Neuronal stem cell (in vitro differentiated cells): ENCODE measurements at regions not wholly inside any gene's neighbourhood (a gene's known extent, or its start where the extent isn't known, plus 50 kb on each side); places are given as distances from the start of the nearest gene placed in this dataset.
"Not testable (repeated sequence)": the region's sequence is repeated elsewhere in the genome, so short reads cannot be mapped to it uniquely, and the experiment has no call there.

Experiments used
- DNase-seq: peaks from one replicate; pipeline ENCODE4 v3.0.0-alpha.2; 2013; ENCODE audit warnings: low spot score
- H2AFZ ChIP-seq: one replicate; pipeline ENCODE4 v1.6.1; 2013; ENCODE audit warnings: mild to moderate bottlenecking, low read length, inconsistent platforms
- H2AK5ac ChIP-seq: 2 replicates; pipeline ENCODE4 v1.6.1; 2013; ENCODE audit warnings: low read depth, mild to moderate bottlenecking, inconsistent platforms, low read length, moderate library complexity, mixed read lengths
- H2BK120ac ChIP-seq: 2 replicates; pipeline ENCODE4 v1.6.1; 2013; ENCODE audit warnings: low read depth, mild to moderate bottlenecking, inconsistent platforms, low read length, moderate library complexity, mixed read lengths
- H2BK12ac ChIP-seq: one replicate; pipeline ENCODE4 v1.6.1; 2013; ENCODE audit warnings: low read length, inconsistent platforms
- H2BK15ac ChIP-seq: 2 replicates; pipeline ENCODE4 v1.6.1; 2013; ENCODE audit warnings: mild to moderate bottlenecking, low read length, inconsistent platforms, mixed read lengths
- H2BK5ac ChIP-seq: one replicate; pipeline ENCODE4 v1.6.1; 2013; ENCODE audit warnings: inconsistent platforms, mild to moderate bottlenecking, low read length, moderate library complexity
- H3K14ac ChIP-seq: one replicate; pipeline ENCODE4 v1.6.1; 2013; ENCODE audit warnings: low read length, inconsistent platforms
- H3K18ac ChIP-seq: 2 replicates; pipeline ENCODE4 v1.6.1; 2013; ENCODE audit warnings: low read length, inconsistent platforms
- H3K23ac ChIP-seq: 2 replicates; pipeline ENCODE4 v1.6.1; 2013; ENCODE audit warnings: low read depth, mild to moderate bottlenecking, mixed read lengths, low read length, inconsistent platforms; ENCODE audit not compliant: poor library complexity
- H3K27ac ChIP-seq: replicated peaks from 3 replicates; pipeline ENCODE4 v1.5.1; 2013; ENCODE audit warnings: low read length, inconsistent platforms
- H3K27me3 ChIP-seq, 3 experiments: 2 replicates each; pipeline ENCODE4 v1.6.1; 2013; ENCODE audit warnings: low read length in 3 of 3, mild to moderate bottlenecking in 2 of 3, inconsistent platforms in 1 of 3, low read depth in 1 of 3, mixed read lengths in 1 of 3, moderate library complexity in 1 of 3; ENCODE audit not compliant: control insufficient read depth in 3 of 3, insufficient read depth in 3 of 3
- H3K36me3 ChIP-seq, 2 donors: replicated peaks in 1 of 2; 2 replicates each; pipeline ENCODE4 v1.6.1; 2013; ENCODE audit warnings: low read length in 2 of 2; ENCODE audit not compliant: control insufficient read depth in 2 of 2, insufficient read depth in 2 of 2
- H3K4ac ChIP-seq: 2 replicates; pipeline ENCODE4 v1.6.1; 2013; ENCODE audit warnings: inconsistent platforms, mild to moderate bottlenecking, low read length, moderate library complexity
- H3K4me1 ChIP-seq, 2 donors: 1 replicate in 1 of 2; 2 replicates in 1 of 2; pipeline ENCODE4 v1.6.1; 2013; ENCODE audit warnings: low read length in 2 of 2, low read depth in 1 of 2; ENCODE audit not compliant: control insufficient read depth in 2 of 2, insufficient read depth in 1 of 2
- H3K4me2 ChIP-seq: one replicate; pipeline ENCODE4 v1.6.1; 2013; ENCODE audit warnings: mild to moderate bottlenecking, low read length, inconsistent platforms; ENCODE audit not compliant: insufficient read depth, poor library complexity, severe bottlenecking
- H3K4me3 ChIP-seq, 2 donors: 2 replicates each; pipeline ENCODE4 v1.5.1; 2013; ENCODE audit warnings: low read length in 2 of 2, mild to moderate bottlenecking in 2 of 2, inconsistent platforms in 1 of 2, moderate library complexity in 1 of 2
- H3K79me1 ChIP-seq: one replicate; pipeline ENCODE4 v1.6.1; 2013; ENCODE audit warnings: low read depth, mild to moderate bottlenecking, inconsistent platforms, low read length, moderate library complexity
- H3K9ac ChIP-seq: one replicate; pipeline ENCODE4 v1.6.1; 2013; ENCODE audit warnings: mild to moderate bottlenecking, low read depth, low read length, inconsistent platforms; ENCODE audit not compliant: poor library complexity
- H3K9me3 ChIP-seq, 2 donors: replicated peaks in 1 of 2; 2 replicates each; pipeline versions ENCODE3 to v1.6.1; 2013; ENCODE audit warnings: low read length in 2 of 2, mild to moderate bottlenecking in 2 of 2, inconsistent platforms in 1 of 2, low read depth in 1 of 2, mixed read lengths in 1 of 2, moderate library complexity in 1 of 2; ENCODE audit not compliant: control insufficient read depth in 2 of 2, insufficient read depth in 1 of 2
- H4K8ac ChIP-seq: one replicate; pipeline ENCODE4 v1.6.1; 2013; ENCODE audit warnings: low read depth, mild to moderate bottlenecking, inconsistent platforms, low read length, moderate library complexity
- H4K91ac ChIP-seq: one replicate; pipeline ENCODE4 v1.6.1; 2013; ENCODE audit warnings: low read length, low read depth, mild to moderate bottlenecking, inconsistent platforms; ENCODE audit not compliant: poor library complexity
- WGBS, 2 donors: extraction: QIAGEN DNeasy Blood & Tissue Kit; methylation state at CpG; one replicate each; pipeline ENCODE4 v1.1.7; 2013; ENCODE audit warnings: missing lambda C conversion rate in 2 of 2, mixed read lengths in 1 of 2; ENCODE audit not compliant: insufficient read length in 2 of 2, insufficient replicate concordance in 1 of 2; ENCODE audit errors: extremely low coverage in 2 of 2; 5-methylcytosine and 5-hydroxymethylcytosine counted together

DNA sequence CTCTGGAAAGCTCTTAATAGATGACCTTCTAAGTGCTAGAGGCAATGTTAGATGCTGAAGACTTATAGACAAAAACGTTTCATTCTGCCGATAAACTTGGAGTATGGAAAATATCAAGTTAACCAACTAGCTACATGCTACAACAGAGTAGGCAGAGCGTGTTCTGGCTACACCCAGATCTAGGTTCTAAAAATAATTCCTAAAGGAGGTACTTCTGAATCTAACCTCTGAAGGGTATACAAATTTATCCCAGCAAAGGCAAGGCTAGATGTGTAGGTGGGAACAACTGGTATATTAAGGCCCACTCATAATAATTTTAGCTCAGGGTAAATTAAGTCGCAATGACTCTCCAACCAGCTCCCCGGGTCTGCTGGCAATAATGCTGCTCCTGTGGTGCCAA lies 67.6 kb upstream of the NBPF26 start:
- H3K4me3 ChIP-seq, H4K91ac ChIP-seq: not testable (repeated sequence)
- no CpG with 5 or more reads among the region's 5 CpGs for WGBS, 2 donors

DNA sequence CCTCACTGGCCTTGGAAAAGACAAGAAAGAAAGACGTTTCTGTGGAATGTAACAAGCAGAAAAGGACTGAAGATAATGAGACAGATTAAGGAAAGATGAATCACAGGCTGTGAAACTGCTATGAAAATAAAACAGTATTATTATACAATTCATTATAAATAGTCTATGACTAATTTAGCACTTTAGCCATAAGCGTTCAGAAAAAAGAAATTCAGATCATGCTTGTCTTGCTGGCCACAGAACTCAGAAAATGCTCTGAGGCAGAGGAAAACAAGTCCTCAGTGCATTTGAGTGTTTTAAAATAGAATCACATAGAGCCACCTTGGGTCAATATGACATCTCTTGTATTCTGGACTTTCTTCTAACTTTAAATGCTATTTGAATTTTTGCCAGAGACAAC lies 65.9 kb upstream of the NBPF26 start:
- not testable (repeated sequence) for H3K36me3 ChIP-seq, H2AK5ac ChIP-seq, H4K8ac ChIP-seq, H2BK5ac ChIP-seq, H3K79me1 ChIP-seq, H3K4me2 ChIP-seq, H3K4me1 ChIP-seq, H3K27me3 ChIP-seq, H2BK15ac ChIP-seq, H3K18ac ChIP-seq, H2BK120ac ChIP-seq, H3K14ac ChIP-seq, H3K4me3 ChIP-seq, H3K9ac ChIP-seq, H2AFZ ChIP-seq, DNase-seq, H2BK12ac ChIP-seq, H3K9me3 ChIP-seq, H3K27ac ChIP-seq, H3K23ac ChIP-seq, H4K91ac ChIP-seq, H3K4ac ChIP-seq
- no CpG with 5 or more reads among the region's 2 CpGs for WGBS, 2 donors

More for the DNA sequence above, 67.6 kb upstream of the NBPF26 start:
- H2BK120ac ChIP-seq, H3K4ac ChIP-seq, H3K27me3 ChIP-seq, H3K36me3 ChIP-seq, DNase-seq, H4K8ac ChIP-seq, H3K14ac ChIP-seq, H3K23ac ChIP-seq, H3K79me1 ChIP-seq, H3K9ac ChIP-seq, H3K9me3 ChIP-seq, H2BK15ac ChIP-seq, H3K4me2 ChIP-seq, H2BK12ac ChIP-seq, H3K4me1 ChIP-seq, H2AFZ ChIP-seq, H2BK5ac ChIP-seq, H3K18ac ChIP-seq, H3K27ac ChIP-seq, H2AK5ac ChIP-seq: not testable (repeated sequence)

DNA sequence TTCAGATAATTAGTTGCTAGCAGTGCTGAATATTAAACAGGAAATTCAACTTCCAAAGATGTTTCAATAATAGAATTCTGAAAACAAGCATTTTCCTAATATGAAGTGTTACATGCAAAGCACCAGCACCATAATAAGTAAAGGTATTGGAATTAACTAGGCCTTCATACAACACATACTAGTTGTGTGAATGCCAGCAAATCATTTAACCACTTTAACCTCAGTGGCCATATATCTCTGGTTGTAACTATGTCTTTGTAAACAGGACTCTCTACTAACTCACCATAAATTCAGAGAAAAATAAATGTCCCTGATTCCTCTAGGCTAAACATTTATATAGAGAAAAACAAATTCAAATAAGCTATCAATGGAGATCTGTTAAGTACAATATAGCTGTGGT lies 65.1 kb upstream of the NBPF26 start:
- not testable (repeated sequence) for H3K36me3 ChIP-seq, H3K9ac ChIP-seq, H4K8ac ChIP-seq, H3K4ac ChIP-seq, H3K27ac ChIP-seq, H4K91ac ChIP-seq, H3K23ac ChIP-seq, H3K9me3 ChIP-seq, H3K4me2 ChIP-seq, H3K79me1 ChIP-seq, H3K4me1 ChIP-seq, H3K27me3 ChIP-seq, H2BK5ac ChIP-seq, H3K4me3 ChIP-seq, H2AFZ ChIP-seq, H2BK12ac ChIP-seq, H2BK15ac ChIP-seq, H3K18ac ChIP-seq, H2AK5ac ChIP-seq, H3K14ac ChIP-seq, H2BK120ac ChIP-seq, DNase-seq

GRCh38 chr1:120659133-120659532 lies 64.6 kb upstream of the NBPF26 start:
- H4K91ac ChIP-seq, H3K14ac ChIP-seq, H3K4me3 ChIP-seq, H3K18ac ChIP-seq, H3K4me1 ChIP-seq, H2BK120ac ChIP-seq, H3K27ac ChIP-seq, H2AFZ ChIP-seq, H2BK12ac ChIP-seq, H2AK5ac ChIP-seq, H3K9ac ChIP-seq, H3K9me3 ChIP-seq, H2BK5ac ChIP-seq, H3K79me1 ChIP-seq, H3K27me3 ChIP-seq, H3K36me3 ChIP-seq, H4K8ac ChIP-seq, H3K4ac ChIP-seq, H3K4me2 ChIP-seq, H3K23ac ChIP-seq, H2BK15ac ChIP-seq, DNase-seq: not testable (repeated sequence)
- WGBS, 2 donors: no CpG with 5 or more reads among the region's 2 CpGs
